ENCODE measurements at regions not wholly inside any gene's neighbourhood (a gene's known extent, or its start where the extent isn't known, plus 50 kb on each side); places are given as distances from the start of the nearest gene placed in this dataset.

GRCh38 chr2:144267239-144267638 is 252.7 kb downstream of the ZEB2 start:
- Mint-ChIP-seq H3K4me1 (no peaks in the 10 kb centered on the region), H3K4me3 (no peak overlapping the region), H3K27ac (no peak overlapping the region), H3K9me3 (no peaks in the 10 kb centered on the region), H3K27me3 (ENCODE audit: low read depth) (no peaks in the 10 kb centered on the region), H3K36me3 (ENCODE audit: low read depth) (no peaks in the 10 kb centered on the region)
- no peak for TF ChIP-seq CTCF (IDR thresholded peaks at IDR 0.05; ENCODE audit: unreplicated experiment in 3 of 3)

GRCh38 chr2:144265654-144266053 is 254.3 kb downstream of the ZEB2 start:
- Mint-ChIP-seq H3K27me3 (ENCODE audit: low read depth) (no peaks in the 10 kb centered on the region), H3K27ac (no peak overlapping the region), H3K4me1 (no peaks in the 10 kb centered on the region), H3K4me3 (no peak overlapping the region), H3K36me3 (ENCODE audit: low read depth) (no peaks in the 10 kb centered on the region), H3K9me3 (peaks cover 2% of the 10 kb centered on the region)
- no peak for TF ChIP-seq CTCF (IDR thresholded peaks at IDR 0.05; ENCODE audit: unreplicated experiment in 3 of 3)

GRCh38 chr2:144261966-144262365 is 258.0 kb downstream of the ZEB2 start:
- no peak overlapping the region for H3K4me3 Mint-ChIP-seq
- H3K36me3 Mint-ChIP-seq (ENCODE audit: low read depth), result peaks cover 18% of the 10 kb centered on the region

DNA sequence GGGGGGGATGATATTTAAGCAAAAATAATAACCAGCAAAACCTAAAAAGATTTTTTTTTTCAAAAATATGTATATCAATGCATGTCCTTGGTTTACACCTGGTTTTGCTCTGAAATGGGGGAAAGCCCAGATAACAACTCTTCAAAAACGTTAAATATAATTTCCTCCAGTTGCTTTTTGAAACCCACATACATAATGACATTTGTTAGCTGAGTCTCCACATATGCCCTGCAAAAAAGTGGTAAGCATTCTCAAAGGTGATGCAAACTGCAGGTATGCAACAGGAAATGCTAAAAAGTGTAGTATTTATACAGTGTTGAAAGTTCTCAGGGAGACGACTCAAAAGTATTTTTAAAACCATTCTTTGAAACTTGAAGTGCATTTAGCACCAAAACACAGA is 258.6 kb downstream of the ZEB2 start:
- H3K36me3 Mint-ChIP-seq (ENCODE audit: low read depth), result peaks cover 23% of the 10 kb centered on the region
- H3K27me3 Mint-ChIP-seq (ENCODE audit: low read depth), result no peaks in the 10 kb centered on the region
- no peak overlapping the region for H3K27ac Mint-ChIP-seq
- H3K9me3 Mint-ChIP-seq, result peaks cover 28% of the 10 kb centered on the region
- no peaks in the 10 kb centered on the region for H3K4me1 Mint-ChIP-seq
- no peak overlapping the region for H3K4me3 Mint-ChIP-seq
- TF ChIP-seq CTCF (IDR thresholded peaks at IDR 0.05; ENCODE audit: unreplicated experiment in 3 of 3), result no peak

More at GRCh38 chr2:144261966-144262365, 258.0 kb downstream of the ZEB2 start:
- peaks cover 24% of the 10 kb centered on the region for H3K9me3 Mint-ChIP-seq
- no peak overlapping the region for H3K27ac Mint-ChIP-seq
- no peak for TF ChIP-seq CTCF (IDR thresholded peaks at IDR 0.05; ENCODE audit: unreplicated experiment in 3 of 3)
- no peaks in the 10 kb centered on the region for H3K27me3 Mint-ChIP-seq (ENCODE audit: low read depth)
- H3K4me1 Mint-ChIP-seq, result no peaks in the 10 kb centered on the region

DNA sequence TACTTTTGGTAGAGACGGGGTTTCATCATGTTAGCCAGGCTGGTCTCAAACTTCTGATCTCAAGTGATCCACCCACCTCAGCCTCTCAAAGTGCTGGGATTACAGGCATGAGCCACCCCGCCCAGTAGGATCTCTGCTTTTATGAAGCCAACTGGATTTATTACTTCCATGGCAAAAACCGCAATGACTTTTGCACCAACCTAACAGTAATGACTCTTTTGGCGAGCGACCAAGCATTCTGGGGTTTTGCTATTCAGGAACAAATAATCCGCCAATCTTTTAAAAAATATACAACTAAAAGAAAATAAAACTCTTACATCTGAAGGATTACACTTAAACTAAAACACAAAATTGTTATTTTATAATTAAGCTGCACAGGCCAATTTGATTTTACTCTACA is 260.6 kb downstream of the ZEB2 start:
- no peaks in the 10 kb centered on the region for H3K27me3 Mint-ChIP-seq (ENCODE audit: low read depth)
- H3K4me3 Mint-ChIP-seq, result no peak overlapping the region
- H3K36me3 Mint-ChIP-seq (ENCODE audit: low read depth), result peaks cover 43% of the 10 kb centered on the region
- H3K4me1 Mint-ChIP-seq, result no peaks in the 10 kb centered on the region
- TF ChIP-seq CTCF (IDR thresholded peaks at IDR 0.05; ENCODE audit: unreplicated experiment in 3 of 3), result no peak
- H3K9me3 Mint-ChIP-seq, result peaks cover 47% of the 10 kb centered on the region
- no peak overlapping the region for H3K27ac Mint-ChIP-seq

DNA sequence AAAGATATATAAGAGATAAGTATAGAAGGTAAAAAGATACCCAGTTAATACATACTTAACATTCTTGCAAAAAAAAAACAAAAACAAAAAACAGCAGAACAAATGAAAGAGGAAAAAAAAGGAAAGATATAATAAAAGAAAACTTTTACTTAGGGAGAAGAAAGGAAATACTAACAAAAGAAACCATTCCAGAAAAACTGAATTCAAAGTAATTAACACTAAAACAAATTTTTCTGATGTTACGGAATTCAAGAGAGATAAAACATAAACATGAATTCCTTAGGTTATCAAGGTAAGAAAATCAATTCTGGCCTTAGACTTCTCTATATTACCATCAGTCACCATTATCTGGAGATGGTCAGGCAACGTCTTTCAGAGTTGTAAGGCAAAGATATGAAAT is 261.8 kb downstream of the ZEB2 start:
- H3K27ac Mint-ChIP-seq, result no peak overlapping the region
- no peaks in the 10 kb centered on the region for H3K27me3 Mint-ChIP-seq (ENCODE audit: low read depth)
- no peak for TF ChIP-seq CTCF (IDR thresholded peaks at IDR 0.05; ENCODE audit: unreplicated experiment in 3 of 3)
- no peaks in the 10 kb centered on the region for H3K4me1 Mint-ChIP-seq
- peaks cover 53% of the 10 kb centered on the region for H3K9me3 Mint-ChIP-seq
- peaks cover 50% of the 10 kb centered on the region for H3K36me3 Mint-ChIP-seq (ENCODE audit: low read depth)
- H3K4me3 Mint-ChIP-seq, result no peak overlapping the region
